Erythroblast (primary cell): ENCODE measurements at regions not wholly inside any gene's neighbourhood (a gene's known extent, or its start where the extent isn't known, plus 50 kb on each side); places are given as distances from the start of the nearest gene placed in this dataset.

ENCODE experiments used
- GATA1 ChIP-seq: IDR thresholded peaks from 2 replicates; pipeline ENCODE4 v1.6.1; 2011; ENCODE audit warnings: low read depth, mild to moderate bottlenecking, control low read depth, low read length, moderate library complexity
- POLR2A ChIP-seq: IDR thresholded peaks from 2 replicates; pipeline ENCODE4 v1.6.1; 2011; ENCODE audit warnings: mild to moderate bottlenecking, low read length

GRCh38 chr6:85069577-85069976, 305.2 kb upstream of the TBX18 start:
- no peak for TF ChIP-seq POLR2A
- no peak for TF ChIP-seq GATA1
